ENCODE measurements at regions not wholly inside any gene's neighbourhood (a gene's known extent, or its start where the extent isn't known, plus 50 kb on each side); places are given as distances from the start of the nearest gene placed in this dataset.

DNA sequence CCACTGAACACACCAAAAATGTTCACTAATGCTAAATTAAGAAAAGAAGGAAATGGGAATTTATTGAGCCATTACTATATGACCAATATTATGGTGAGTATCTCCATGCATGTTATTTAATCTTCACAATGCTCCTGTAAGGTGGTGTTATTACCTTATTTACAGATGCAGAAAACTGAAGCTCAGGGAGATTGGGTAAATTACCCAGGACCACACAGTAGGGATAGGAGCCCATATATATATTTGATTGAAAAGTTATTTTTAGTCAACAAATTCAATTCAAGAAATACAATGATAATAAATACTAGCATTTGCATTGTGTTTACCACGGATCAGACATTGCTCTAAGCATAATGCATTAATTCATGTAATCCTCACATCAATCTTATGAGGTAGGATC, 202.2 kb upstream of the FBXO11 start:
- TF ChIP-seq EP300 (IDR thresholded peaks at IDR 0.05) (no peak), POLR2A (IDR thresholded peaks at IDR 0.05) (no peak), POLR2AphosphoS5 (IDR thresholded peaks at IDR 0.05) (no peak)
- TF ChIP-seq, protein P1, sequence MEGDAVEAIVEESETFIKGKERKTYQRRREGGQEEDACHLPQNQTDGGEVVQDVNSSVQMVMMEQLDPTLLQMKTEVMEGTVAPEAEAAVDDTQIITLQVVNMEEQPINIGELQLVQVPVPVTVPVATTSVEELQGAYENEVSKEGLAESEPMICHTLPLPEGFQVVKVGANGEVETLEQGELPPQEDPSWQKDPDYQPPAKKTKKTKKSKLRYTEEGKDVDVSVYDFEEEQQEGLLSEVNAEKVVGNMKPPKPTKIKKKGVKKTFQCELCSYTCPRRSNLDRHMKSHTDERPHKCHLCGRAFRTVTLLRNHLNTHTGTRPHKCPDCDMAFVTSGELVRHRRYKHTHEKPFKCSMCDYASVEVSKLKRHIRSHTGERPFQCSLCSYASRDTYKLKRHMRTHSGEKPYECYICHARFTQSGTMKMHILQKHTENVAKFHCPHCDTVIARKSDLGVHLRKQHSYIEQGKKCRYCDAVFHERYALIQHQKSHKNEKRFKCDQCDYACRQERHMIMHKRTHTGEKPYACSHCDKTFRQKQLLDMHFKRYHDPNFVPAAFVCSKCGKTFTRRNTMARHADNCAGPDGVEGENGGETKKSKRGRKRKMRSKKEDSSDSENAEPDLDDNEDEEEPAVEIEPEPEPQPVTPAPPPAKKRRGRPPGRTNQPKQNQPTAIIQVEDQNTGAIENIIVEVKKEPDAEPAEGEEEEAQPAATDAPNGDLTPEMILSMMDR (IDR thresholded peaks at IDR 0.05) = no peak

Measured in stomach (tissue), 4 donors.